ENCODE measurements at regions not wholly inside any gene's neighbourhood (a gene's known extent, or its start where the extent isn't known, plus 50 kb on each side); places are given as distances from the start of the nearest gene placed in this dataset.
"Not testable (repeated sequence)": the region's sequence is repeated elsewhere in the genome, so short reads cannot be mapped to it uniquely, and the experiment has no call there.

DNA sequence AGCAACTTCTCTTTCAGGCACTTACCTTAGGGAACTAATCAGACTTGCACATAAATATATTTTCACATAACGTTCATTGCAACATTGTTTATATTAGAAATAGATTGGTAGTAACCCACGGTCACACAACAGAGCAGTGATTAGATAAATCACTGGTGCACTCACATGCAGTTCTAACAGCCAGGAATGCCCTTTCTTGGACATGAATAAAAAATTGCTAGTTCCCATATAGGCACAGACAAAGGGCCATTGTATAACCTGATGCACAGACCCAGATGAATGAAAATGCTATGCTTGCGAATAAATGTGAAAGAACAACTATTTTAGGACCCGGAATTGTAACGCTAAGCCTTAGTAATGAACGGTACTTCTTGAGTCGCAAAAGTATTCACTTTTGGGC, 63.9 kb downstream of the SPANXB1 start:
- not testable (repeated sequence) for FAIRE-seq; DNase-seq (ENCODE audit: extremely low spot score, insufficient read length, low read depth)

- FAIRE-seq; DNase-seq (ENCODE audit: extremely low spot score, insufficient read length, low read depth): not testable (repeated sequence)
Measured at GRCh38 chrX:141084130-141084529, 81.7 kb downstream of the SPANXB1 start.

- DNase-seq (ENCODE audit: extremely low spot score, insufficient read length, low read depth); FAIRE-seq: not testable (repeated sequence)
Measured at GRCh38 chrX:141103784-141104523, 73.0 kb downstream of the LDOC1 start.

DNA sequence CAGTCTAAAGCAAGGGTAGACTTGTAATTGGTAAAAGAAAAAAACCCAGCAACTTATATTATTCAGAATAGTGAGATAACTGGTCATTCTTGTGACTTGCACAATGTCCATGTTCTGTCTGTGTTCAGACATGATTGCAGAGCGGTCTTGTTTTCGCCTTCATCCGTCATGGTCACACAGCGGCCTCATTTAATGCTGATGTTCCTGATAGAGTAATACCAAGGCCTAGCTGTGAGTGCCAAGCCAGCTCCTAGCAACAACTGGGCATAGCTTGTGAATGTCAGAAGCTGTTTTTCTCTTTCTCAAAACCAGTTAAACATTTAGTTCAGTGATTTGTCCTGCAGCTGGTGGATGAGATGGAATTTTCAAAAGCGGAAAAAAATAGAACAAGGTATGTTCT, 65.7 kb downstream of the LDOC1 start:
- peak; percentile 47 for FAIRE-seq
- not testable (repeated sequence) for DNase-seq (ENCODE audit: extremely low spot score, insufficient read length, low read depth)
